Ovary (tissue), 3 donors: ENCODE measurements at regions not wholly inside any gene's neighbourhood (a gene's known extent, or its start where the extent isn't known, plus 50 kb on each side); places are given as distances from the start of the nearest gene placed in this dataset.

Source experiments
- EP300 ChIP-seq: sonication (generic); formaldehyde crosslinking; IDR thresholded peaks from one replicate; pipeline ENCODE4 v1.6.1; 2017; ENCODE audit warnings: antibody characterized with exemption
- POLR2A ChIP-seq: fragments of 450-650 bp; IDR thresholded peaks from one replicate; pipeline ENCODE4 v1.6.1; 2017; ENCODE audit warnings: antibody characterized with exemption, mild to moderate bottlenecking, moderate library complexity
- TF ChIP-seq, protein P1 (sequence below), 3 donors: fragments of 450-650 bp in 2 of 3; fragments of 200-600 bp in 1 of 3; IDR thresholded peaks; one replicate each; pipeline versions ENCODE4 v1.5.1 to v1.8.0; 2016 to 2022; ENCODE audit warnings: antibody characterized with exemption in 3 of 3, mild to moderate bottlenecking in 1 of 3
- donor health status: DM: no; HTN: no; CAD: no.

DNA sequence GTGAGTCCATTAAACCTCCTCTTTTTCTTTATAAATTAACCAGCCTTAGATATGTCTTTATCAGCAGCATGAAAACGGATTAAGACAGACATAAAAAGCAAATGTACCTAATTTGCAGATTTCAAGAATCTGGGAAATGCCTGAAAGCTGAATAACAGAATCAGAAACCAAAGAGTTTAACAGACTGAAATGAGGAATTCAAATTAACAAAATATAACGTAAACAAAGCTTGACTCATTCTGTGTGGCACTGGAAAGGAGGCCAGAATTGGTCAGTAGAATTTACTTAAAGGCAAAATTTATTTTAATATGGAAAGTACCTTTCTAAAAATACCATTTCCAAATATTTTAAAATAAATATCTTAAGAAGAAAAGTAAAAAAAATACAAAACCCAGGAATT, 540.6 kb upstream of the HTR2A start:
- TF ChIP-seq, protein P1, sequence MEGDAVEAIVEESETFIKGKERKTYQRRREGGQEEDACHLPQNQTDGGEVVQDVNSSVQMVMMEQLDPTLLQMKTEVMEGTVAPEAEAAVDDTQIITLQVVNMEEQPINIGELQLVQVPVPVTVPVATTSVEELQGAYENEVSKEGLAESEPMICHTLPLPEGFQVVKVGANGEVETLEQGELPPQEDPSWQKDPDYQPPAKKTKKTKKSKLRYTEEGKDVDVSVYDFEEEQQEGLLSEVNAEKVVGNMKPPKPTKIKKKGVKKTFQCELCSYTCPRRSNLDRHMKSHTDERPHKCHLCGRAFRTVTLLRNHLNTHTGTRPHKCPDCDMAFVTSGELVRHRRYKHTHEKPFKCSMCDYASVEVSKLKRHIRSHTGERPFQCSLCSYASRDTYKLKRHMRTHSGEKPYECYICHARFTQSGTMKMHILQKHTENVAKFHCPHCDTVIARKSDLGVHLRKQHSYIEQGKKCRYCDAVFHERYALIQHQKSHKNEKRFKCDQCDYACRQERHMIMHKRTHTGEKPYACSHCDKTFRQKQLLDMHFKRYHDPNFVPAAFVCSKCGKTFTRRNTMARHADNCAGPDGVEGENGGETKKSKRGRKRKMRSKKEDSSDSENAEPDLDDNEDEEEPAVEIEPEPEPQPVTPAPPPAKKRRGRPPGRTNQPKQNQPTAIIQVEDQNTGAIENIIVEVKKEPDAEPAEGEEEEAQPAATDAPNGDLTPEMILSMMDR (IDR thresholded peaks at IDR 0.05) = no peak
- TF ChIP-seq EP300 = no peak
- no peak for TF ChIP-seq POLR2A
